Neural progenitor cell (in vitro differentiated cells): ENCODE measurements at regions not wholly inside any gene's neighbourhood (a gene's known extent, or its start where the extent isn't known, plus 50 kb on each side); places are given as distances from the start of the nearest gene placed in this dataset.

Source experiments
- CTCF ChIP-seq: fragments of 200-600 bp; sonication (generic); IDR thresholded peaks from 2 replicates; pipeline ENCODE4 v1.5.1; 2017; ENCODE audit warnings: antibody characterized with exemption, mild to moderate bottlenecking
- EZH2 ChIP-seq: fragments of 200-600 bp; sonication (generic); IDR thresholded peaks from 2 replicates; pipeline ENCODE4 v1.6.1; 2017; ENCODE audit warnings: antibody characterized with exemption, mild to moderate bottlenecking, moderate library complexity

GRCh38 chr16:75841517-75841916, 115.2 kb upstream of the CPHXL start:
- TF ChIP-seq EZH2 (no peak), CTCF (no peak)
